GM23248 (cell line): ENCODE measurements at regions not wholly inside any gene's neighbourhood (a gene's known extent, or its start where the extent isn't known, plus 50 kb on each side); places are given as distances from the start of the nearest gene placed in this dataset.

Source experiments
- DNase-seq: peaks from one replicate; pipeline ENCODE4 v3.0.0-alpha.2; 2015
- H2AFZ ChIP-seq: fragments of 200-600 bp; sonication (generic); 2 replicates; pipeline ENCODE4 v1.6.1; 2016; ENCODE audit warnings: antibody characterized with exemption
- H3F3A ChIP-seq: fragments of 200-600 bp; sonication (generic); 2 replicates; pipeline ENCODE4 v1.6.1; 2016; ENCODE audit warnings: mild to moderate bottlenecking, antibody characterized with exemption, mixed run types; ENCODE audit not compliant: insufficient read depth
- H3K27ac ChIP-seq: fragments of 200-600 bp; sonication (generic); 2 replicates; pipeline ENCODE4 v1.5.1; 2016; ENCODE audit warnings: mild to moderate bottlenecking
- H3K27me3 ChIP-seq: fragments of 200-600 bp; sonication (generic); replicated peaks from 2 replicates; pipeline ENCODE4 v1.6.1; 2016; ENCODE audit warnings: mild to moderate bottlenecking; ENCODE audit not compliant: insufficient read depth
- H3K36me3 ChIP-seq: fragments of 200-600 bp; sonication (generic); 2 replicates; pipeline ENCODE4 v1.6.1; 2016; ENCODE audit warnings: low read depth, mild to moderate bottlenecking
- H3K4me1 ChIP-seq: fragments of 200-600 bp; sonication (generic); 2 replicates; pipeline ENCODE4 v1.6.1; 2016; ENCODE audit warnings: mild to moderate bottlenecking; ENCODE audit not compliant: insufficient read depth
- H3K4me2 ChIP-seq: fragments of 200-600 bp; sonication (generic); one replicate; pipeline ENCODE4 v1.6.1; 2016; ENCODE audit warnings: mild to moderate bottlenecking; ENCODE audit not compliant: unreplicated experiment
- H3K4me3 ChIP-seq: fragments of 200-600 bp; sonication (generic); 2 replicates; pipeline ENCODE4 v1.5.1; 2016; ENCODE audit warnings: mild to moderate bottlenecking
- H3K79me2 ChIP-seq: fragments of 200-600 bp; sonication (generic); 2 replicates; pipeline ENCODE4 v1.6.1; 2016; ENCODE audit warnings: mild to moderate bottlenecking; ENCODE audit not compliant: insufficient read depth
- H3K9ac ChIP-seq: fragments of 200-600 bp; sonication (generic); 2 replicates; pipeline ENCODE4 v1.6.1; 2016; ENCODE audit warnings: mild to moderate bottlenecking
- H3K9me2 ChIP-seq: fragments of 200-600 bp; sonication (generic); 2 replicates; pipeline ENCODE4 v1.6.1; 2016; ENCODE audit warnings: mixed run types, mild to moderate bottlenecking, moderate library complexity; ENCODE audit not compliant: insufficient read depth
- H3K9me3 ChIP-seq: fragments of 200-600 bp; sonication (generic); one replicate; pipeline ENCODE4 v1.6.1; 2017; ENCODE audit warnings: low read depth
- H4K20me1 ChIP-seq: fragments of 200-600 bp; sonication (generic); 2 replicates; pipeline ENCODE4 v1.6.0; 2016; ENCODE audit not compliant: insufficient read depth
- EZH2 ChIP-seq: fragments of 200-600 bp; sonication (generic); IDR thresholded peaks from 2 replicates; pipeline ENCODE4 v1.6.1; 2018; ENCODE audit warnings: antibody characterized with exemption, mild to moderate bottlenecking; ENCODE audit not compliant: insufficient read depth, poor library complexity, severe bottlenecking
- EZH2phosphoT487 ChIP-seq: fragments of 200-600 bp; sonication (generic); IDR thresholded peaks from 2 replicates; pipeline ENCODE4 v1.6.1; 2018; ENCODE audit warnings: antibody characterized with exemption, moderate library complexity, mild to moderate bottlenecking, low read depth; ENCODE audit not compliant: insufficient read depth
- WGBS, 2 experiments: methylation state at CpG; one replicate each; pipeline ENCODE4 v1.1.6; 2015 to 2017; ENCODE audit warnings: low lambda C conversion rate in 2 of 2, low coverage in 1 of 2; ENCODE audit errors: missing lambda C conversion rate in 2 of 2; 5-methylcytosine and 5-hydroxymethylcytosine counted together
- in situ Hi-C: fragments of 300-500 bp; cut with MboI; formaldehyde crosslinking; loops from 2 replicates; pipeline ENCODE4 v1.15.0; 2020

DNA sequence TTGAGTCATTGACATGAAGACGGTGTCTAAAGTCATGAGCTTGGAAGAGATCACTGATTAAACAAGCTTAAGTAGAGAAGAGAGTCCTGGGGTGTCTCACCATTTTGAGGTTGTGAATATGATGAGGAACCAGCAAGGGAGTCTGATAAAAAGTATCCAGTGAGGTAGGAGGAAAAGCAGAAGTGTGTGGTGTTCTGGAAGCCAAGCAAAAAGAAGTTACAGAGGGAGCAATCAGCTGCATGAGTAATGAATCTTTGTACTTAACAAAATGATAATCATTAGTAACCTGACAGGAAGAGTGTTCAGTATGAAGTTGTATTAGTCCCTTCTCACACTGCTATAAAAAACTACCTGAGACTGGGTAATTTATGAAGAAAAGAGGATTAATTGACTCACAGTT is 131.3 kb downstream of the C11orf87 start:
- Histone ChIP-seq H3K4me2 (no peak overlapping the region), H3K9me3 (no peaks in the 10 kb centered on the region), H3K27me3 (no peaks in the 10 kb centered on the region), H2AFZ (no peak overlapping the region), H4K20me1 (no peaks in the 10 kb centered on the region), H3K9ac (no peak overlapping the region), H3K79me2 (no peaks in the 10 kb centered on the region), H3K27ac (no peak overlapping the region), H3K36me3 (no peaks in the 10 kb centered on the region), H3F3A (peaks cover 13% of the 10 kb centered on the region), H3K4me3 (no peak overlapping the region), H3K4me1 (peaks cover 13% of the 10 kb centered on the region), H3K9me2 (0 out of 2 replicates have a peak, but pooled peaks cover 3% of the 10 kb centered on the region)
- no peak for DNase-seq
- in situ Hi-C loops, result no loop called here
- TF ChIP-seq EZH2phosphoT487, result no peak
- no peak for TF ChIP-seq EZH2
- WGBS, 2 experiments, result 95 to 97% methylated on average over 1 of the region's 1 CpG

DNA sequence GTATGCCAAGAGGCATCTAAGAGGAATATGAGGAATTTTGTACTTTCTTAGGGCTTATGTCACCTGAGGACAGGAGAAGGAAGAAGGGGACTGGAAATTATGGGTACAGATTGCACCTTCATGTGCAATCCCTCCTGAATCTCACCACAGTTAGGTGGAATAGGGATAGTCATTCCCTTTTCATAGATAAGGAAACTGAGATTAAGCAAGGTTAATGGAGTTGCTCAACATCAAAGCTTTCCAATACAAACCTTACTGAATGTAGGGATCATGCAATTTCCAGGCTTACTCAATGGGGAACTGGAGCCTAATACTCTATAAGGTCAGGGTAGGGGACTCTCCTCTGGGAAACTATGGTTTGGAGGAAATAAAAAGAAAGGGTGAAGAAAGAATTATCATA is 133.0 kb downstream of the C11orf87 start:
- H3K27ac ChIP-seq, result no peak overlapping the region
- TF ChIP-seq EZH2, result no peak
- no peak for TF ChIP-seq EZH2phosphoT487
- H3K36me3 ChIP-seq, result no peaks in the 10 kb centered on the region
- no peak overlapping the region for H3K4me2 ChIP-seq
- H3K9ac ChIP-seq, result no peak overlapping the region
- no peaks in the 10 kb centered on the region for H3K9me3 ChIP-seq
- no peaks in the 10 kb centered on the region for H3K79me2 ChIP-seq
- in situ Hi-C loops, result no loop called here
- H3K4me3 ChIP-seq, result no peak overlapping the region
- DNase-seq, result no peak
- no peak overlapping the region for H2AFZ ChIP-seq
- no peaks in the 10 kb centered on the region for H4K20me1 ChIP-seq
- peaks cover 9% of the 10 kb centered on the region; the same call in 1 of the 2 replicates for H3K4me1 ChIP-seq
- peaks cover 8% of the 10 kb centered on the region; the same call in 1 of the 2 replicates for H3F3A ChIP-seq
- 0 out of 2 replicates have a peak, but pooled peaks cover 3% of the 10 kb centered on the region for H3K9me2 ChIP-seq
- H3K27me3 ChIP-seq, result no peaks in the 10 kb centered on the region

DNA sequence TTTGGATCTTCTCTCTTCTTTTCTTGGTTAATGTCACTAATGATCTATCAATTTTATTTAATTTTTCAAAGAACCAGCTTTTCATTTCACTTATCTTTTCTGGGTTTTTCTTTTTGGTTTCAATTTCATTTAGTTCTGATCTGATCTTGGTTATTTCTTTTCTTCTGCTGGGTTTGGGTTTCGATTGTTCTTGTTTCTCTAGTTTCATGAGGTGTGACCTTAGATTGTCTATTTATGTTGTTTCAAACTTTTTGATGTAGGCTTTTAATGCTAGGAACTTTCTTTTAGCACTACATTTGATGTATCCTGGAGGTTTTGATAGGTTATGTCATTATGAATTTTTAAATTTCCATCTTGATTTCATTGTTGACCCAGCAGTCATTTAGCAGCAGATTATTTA is 142.3 kb downstream of the C11orf87 start:
- Histone ChIP-seq H3K4me3 (no peak overlapping the region), H3K9ac (no peak overlapping the region), H3K27me3 (no peaks in the 10 kb centered on the region; the same call in 1 of the 2 replicates), H3K36me3 (no peaks in the 10 kb centered on the region), H4K20me1 (no peaks in the 10 kb centered on the region), H3K27ac (no peak overlapping the region), H3K9me3 (no peaks in the 10 kb centered on the region), H3K4me1 (no peaks in the 10 kb centered on the region), H3F3A (no peaks in the 10 kb centered on the region), H2AFZ (no peak overlapping the region), H3K4me2 (no peak overlapping the region), H3K79me2 (no peaks in the 10 kb centered on the region), H3K9me2 (no peaks in the 10 kb centered on the region)
- TF ChIP-seq EZH2, result no peak
- no peak for TF ChIP-seq EZH2phosphoT487
- in situ Hi-C loops, result no loop called here
- DNase-seq, result no peak
- WGBS, 2 experiments, result 71 to 100% methylated on average over 1 of the region's 1 CpG

DNA sequence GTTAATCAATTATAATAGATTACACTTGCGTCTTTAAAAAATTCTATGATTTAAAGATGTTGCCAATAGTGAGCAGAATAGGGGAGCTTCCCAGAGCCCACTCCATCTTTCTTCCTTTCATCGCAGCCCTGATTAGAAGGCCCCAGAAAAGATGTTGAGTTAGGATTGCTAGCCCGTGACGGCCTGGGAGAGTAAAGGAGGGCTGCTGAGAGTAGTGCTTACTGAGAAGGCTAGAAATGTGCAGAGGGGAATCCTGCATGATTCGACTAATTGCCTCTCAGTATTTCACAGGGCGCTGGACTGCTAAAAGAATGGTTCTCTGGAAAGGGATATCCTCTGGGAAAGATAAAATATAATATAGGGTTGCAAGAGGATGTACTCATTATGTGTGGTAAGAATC is 160.5 kb downstream of the C11orf87 start:
- no peak for TF ChIP-seq EZH2
- no peak for TF ChIP-seq EZH2phosphoT487
- no peaks in the 10 kb centered on the region for H4K20me1 ChIP-seq
- H3K36me3 ChIP-seq, result no peaks in the 10 kb centered on the region
- H3K79me2 ChIP-seq, result no peaks in the 10 kb centered on the region
- no peak overlapping the region for H3K9ac ChIP-seq
- no peaks in the 10 kb centered on the region for H3F3A ChIP-seq
- no peaks in the 10 kb centered on the region for H3K9me3 ChIP-seq
- no peak for DNase-seq
- no peaks in the 10 kb centered on the region for H3K27me3 ChIP-seq
- no peak overlapping the region for H2AFZ ChIP-seq
- in situ Hi-C loops, result no loop called here
- no peaks in the 10 kb centered on the region for H3K9me2 ChIP-seq
- peaks cover 7% of the 10 kb centered on the region for H3K4me1 ChIP-seq
- no peak overlapping the region for H3K4me2 ChIP-seq
- no peak overlapping the region for H3K27ac ChIP-seq
- H3K4me3 ChIP-seq, result no peak overlapping the region
- 55 to 59% methylated on average over 6 of the region's 6 CpGs for WGBS, 2 experiments
